NCI-H2196 treated with DMSO at 0.1 percent for 48 hours (cell line): ENCODE measurements at regions not wholly inside any gene's neighbourhood (a gene's known extent, or its start where the extent isn't known, plus 50 kb on each side); places are given as distances from the start of the nearest gene placed in this dataset.
"Not testable (repeated sequence)": the region's sequence is repeated elsewhere in the genome, so short reads cannot be mapped to it uniquely, and the experiment has no call there.

ENCODE experiments used
- DNase-seq: peaks from one replicate; lab custom pipeline; 2025; ENCODE audit not compliant: unreplicated experiment; lab: John Stamatoyannopoulos, UW

GRCh38 chr6:137654365-137654981 is 160.3 kb upstream of the OLIG3 start:
- no peak for DNase-seq

GRCh38 chr6:137655291-137655690 is 161.1 kb upstream of the OLIG3 start:
- no peak for DNase-seq

GRCh38 chr6:137656735-137657134 is 162.5 kb upstream of the OLIG3 start:
- DNase-seq = no peak

GRCh38 chr6:137657351-137657911 is 163.2 kb upstream of the OLIG3 start:
- no peak for DNase-seq

- DNase-seq = no peak
Observed at GRCh38 chr6:137658287-137658686, 164.1 kb upstream of the OLIG3 start.

GRCh38 chr6:137659871-137660270 is 165.7 kb upstream of the OLIG3 start:
- DNase-seq = no peak

GRCh38 chr6:137660296-137660731 is 166.1 kb upstream of the OLIG3 start:
- DNase-seq = no peak

- DNase-seq = no peak
Observed at GRCh38 chr6:137661601-137662000, 167.4 kb upstream of the OLIG3 start.

GRCh38 chr6:137664183-137664582 is 170.0 kb upstream of the OLIG3 start:
- DNase-seq = no peak

- DNase-seq = no peak
Observed at GRCh38 chr6:137665342-137665934, 171.2 kb upstream of the OLIG3 start.

GRCh38 chr6:137666202-137666774 is 172.1 kb upstream of the OLIG3 start:
- DNase-seq = no peak

GRCh38 chr6:137673603-137674002 is 179.4 kb upstream of the OLIG3 start:
- DNase-seq = no peak

GRCh38 chr6:137676888-137677287 is 182.7 kb upstream of the OLIG3 start:
- no peak for DNase-seq

- DNase-seq = no peak
Observed at GRCh38 chr6:137677709-137678108, 183.5 kb upstream of the OLIG3 start.

- DNase-seq = no peak
Observed at GRCh38 chr6:137678451-137678850, 184.3 kb upstream of the OLIG3 start.

- no peak for DNase-seq
Observed at GRCh38 chr6:137680705-137681346, 186.2 kb upstream of the TNFAIP3 start.

GRCh38 chr6:137681445-137682009 is 185.5 kb upstream of the TNFAIP3 start:
- DNase-seq = no peak

GRCh38 chr6:137682658-137683057 is 184.4 kb upstream of the TNFAIP3 start:
- DNase-seq = not testable (repeated sequence)

GRCh38 chr6:137683916-137684315 is 183.1 kb upstream of the TNFAIP3 start:
- no peak for DNase-seq

GRCh38 chr6:137685798-137686375 is 181.2 kb upstream of the TNFAIP3 start:
- DNase-seq = no peak

- DNase-seq = no peak
Observed at GRCh38 chr6:137687818-137688217, 179.2 kb upstream of the TNFAIP3 start.
